Activated effector memory CD4-positive, alpha-beta T cell treated with anti-CD3 and anti-CD28 coated beads, Interleukin-2, amount 50 U/mL, for 16 hours (primary cell): ENCODE measurements at regions not wholly inside any gene's neighbourhood (a gene's known extent, or its start where the extent isn't known, plus 50 kb on each side); places are given as distances from the start of the nearest gene placed in this dataset.
"Not testable (repeated sequence)": the region's sequence is repeated elsewhere in the genome, so short reads cannot be mapped to it uniquely, and the experiment has no call there.

Source experiments
- DNase-seq: peaks from one replicate; pipeline ENCODE4 v3.0.0-alpha.2; 2020

- DNase-seq, result no peak
Measured at GRCh38 chr15:45869034-45869668, 234.3 kb downstream of the SQOR start.

- DNase-seq, result no peak
Measured at GRCh38 chr15:45871121-45871855, 236.5 kb downstream of the SQOR start.

- no peak for DNase-seq
Measured at GRCh38 chr15:45873781-45874180, 239.0 kb downstream of the SQOR start.

GRCh38 chr15:45874566-45874965 is 239.7 kb downstream of the SQOR start:
- not testable (repeated sequence) for DNase-seq

GRCh38 chr15:45884289-45884688 is 249.5 kb downstream of the SQOR start:
- DNase-seq, result no peak

- no peak for DNase-seq
Measured at GRCh38 chr15:45884755-45885445, 250.1 kb downstream of the SQOR start.

- no peak for DNase-seq
Measured at GRCh38 chr15:45885801-45886200, 251.0 kb downstream of the SQOR start.

GRCh38 chr15:45891766-45892165 is 256.9 kb downstream of the SQOR start:
- DNase-seq, result no peak

GRCh38 chr15:45892182-45892581 is 257.4 kb downstream of the SQOR start:
- DNase-seq, result no peak

GRCh38 chr15:45903283-45903682 is 268.5 kb downstream of the SQOR start:
- DNase-seq, result no peak

GRCh38 chr15:45904019-45904418 is 269.2 kb downstream of the SQOR start:
- DNase-seq, result no peak

- no peak for DNase-seq
Measured at GRCh38 chr15:45906230-45906629, 271.4 kb downstream of the SQOR start.

- no peak for DNase-seq
Measured at GRCh38 chr15:45910671-45911070, 275.8 kb downstream of the SQOR start.

- DNase-seq, result no peak
Measured at GRCh38 chr15:45913451-45913850, 278.6 kb downstream of the SQOR start.

- no peak for DNase-seq
Measured at GRCh38 chr15:45914425-45914824, 279.6 kb downstream of the SQOR start.

GRCh38 chr15:45918839-45919238 is 284.0 kb downstream of the SQOR start:
- no peak for DNase-seq

GRCh38 chr15:45919806-45920205 is 285.0 kb downstream of the SQOR start:
- DNase-seq, result no peak

GRCh38 chr15:45921376-45921775 is 286.5 kb downstream of the SQOR start:
- DNase-seq, result no peak

- no peak for DNase-seq
Measured at GRCh38 chr15:45921978-45922377, 287.1 kb downstream of the SQOR start.

GRCh38 chr15:45941367-45941766 is 306.5 kb downstream of the SQOR start:
- no peak for DNase-seq

GRCh38 chr15:45943240-45943639 is 308.4 kb downstream of the SQOR start:
- DNase-seq, result no peak

GRCh38 chr15:45946111-45946510 is 311.3 kb downstream of the SQOR start:
- DNase-seq, result no peak

- no peak for DNase-seq
Measured at GRCh38 chr15:45948181-45948621, 313.4 kb downstream of the SQOR start.

- no peak for DNase-seq
Measured at GRCh38 chr15:45958924-45959323, 324.1 kb downstream of the SQOR start.
